ENCODE measurements at regions not wholly inside any gene's neighbourhood (a gene's known extent, or its start where the extent isn't known, plus 50 kb on each side); places are given as distances from the start of the nearest gene placed in this dataset.

DNA sequence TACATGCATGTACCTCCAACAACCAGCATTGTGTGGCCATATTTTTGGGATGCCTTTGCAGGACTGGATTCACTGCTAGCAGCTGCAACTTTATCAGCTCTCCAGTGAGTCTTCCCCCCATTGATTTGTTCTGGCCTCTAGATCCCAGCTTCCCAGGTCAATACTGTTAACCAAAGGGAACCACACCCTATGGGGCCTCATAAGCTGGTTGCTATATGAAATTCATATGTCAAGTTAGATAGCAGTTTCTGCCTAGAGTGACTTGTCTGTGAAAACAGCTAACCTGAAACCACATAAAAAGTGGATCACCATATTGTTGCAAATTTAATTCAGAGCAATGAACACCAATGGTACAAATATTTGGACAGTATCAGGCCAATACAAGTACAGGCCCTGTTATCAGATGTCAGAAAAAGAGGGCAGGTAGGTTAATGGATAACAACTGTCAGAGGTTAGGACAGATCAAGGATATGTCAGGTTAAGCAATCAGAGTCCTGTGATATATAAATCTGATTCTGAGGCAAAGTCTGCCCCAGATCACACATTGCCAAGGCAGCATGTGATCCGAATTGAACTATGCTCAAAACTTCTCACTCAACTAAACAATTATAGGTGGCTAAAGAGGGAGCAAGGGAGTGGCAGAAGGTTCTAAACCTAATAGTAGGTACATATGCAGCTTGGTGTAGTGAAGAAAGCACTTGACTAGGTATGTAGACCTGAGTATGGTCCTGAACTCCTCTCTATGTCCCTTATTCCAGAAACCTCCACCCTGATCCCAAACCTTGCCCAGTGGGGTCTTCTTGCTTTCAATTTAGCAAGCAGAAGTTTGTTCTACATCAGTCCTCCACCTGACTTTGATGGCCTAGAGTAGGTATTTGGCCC lies 94.7 kb upstream of the FOXN2 start:
- WGBS, 2 donors: 27 to 71% methylated on average over 1 of the region's 1 CpG
- DNase-seq: no peak
- TF ChIP-seq, protein P1, sequence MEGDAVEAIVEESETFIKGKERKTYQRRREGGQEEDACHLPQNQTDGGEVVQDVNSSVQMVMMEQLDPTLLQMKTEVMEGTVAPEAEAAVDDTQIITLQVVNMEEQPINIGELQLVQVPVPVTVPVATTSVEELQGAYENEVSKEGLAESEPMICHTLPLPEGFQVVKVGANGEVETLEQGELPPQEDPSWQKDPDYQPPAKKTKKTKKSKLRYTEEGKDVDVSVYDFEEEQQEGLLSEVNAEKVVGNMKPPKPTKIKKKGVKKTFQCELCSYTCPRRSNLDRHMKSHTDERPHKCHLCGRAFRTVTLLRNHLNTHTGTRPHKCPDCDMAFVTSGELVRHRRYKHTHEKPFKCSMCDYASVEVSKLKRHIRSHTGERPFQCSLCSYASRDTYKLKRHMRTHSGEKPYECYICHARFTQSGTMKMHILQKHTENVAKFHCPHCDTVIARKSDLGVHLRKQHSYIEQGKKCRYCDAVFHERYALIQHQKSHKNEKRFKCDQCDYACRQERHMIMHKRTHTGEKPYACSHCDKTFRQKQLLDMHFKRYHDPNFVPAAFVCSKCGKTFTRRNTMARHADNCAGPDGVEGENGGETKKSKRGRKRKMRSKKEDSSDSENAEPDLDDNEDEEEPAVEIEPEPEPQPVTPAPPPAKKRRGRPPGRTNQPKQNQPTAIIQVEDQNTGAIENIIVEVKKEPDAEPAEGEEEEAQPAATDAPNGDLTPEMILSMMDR (IDR thresholded peaks at IDR 0.05): no peak
- Histone ChIP-seq H3K9me3 (no peaks in the 10 kb centered on the region), H3K36me3 (no peaks in the 10 kb centered on the region), H3K4me1 (no peaks in the 10 kb centered on the region), H3K4me3 (no peak overlapping the region), H3K27me3 (no peaks in the 10 kb centered on the region), H3K27ac (no peak overlapping the region)
- intact Hi-C loops (cut with DNase I): no loop called here

DNA sequence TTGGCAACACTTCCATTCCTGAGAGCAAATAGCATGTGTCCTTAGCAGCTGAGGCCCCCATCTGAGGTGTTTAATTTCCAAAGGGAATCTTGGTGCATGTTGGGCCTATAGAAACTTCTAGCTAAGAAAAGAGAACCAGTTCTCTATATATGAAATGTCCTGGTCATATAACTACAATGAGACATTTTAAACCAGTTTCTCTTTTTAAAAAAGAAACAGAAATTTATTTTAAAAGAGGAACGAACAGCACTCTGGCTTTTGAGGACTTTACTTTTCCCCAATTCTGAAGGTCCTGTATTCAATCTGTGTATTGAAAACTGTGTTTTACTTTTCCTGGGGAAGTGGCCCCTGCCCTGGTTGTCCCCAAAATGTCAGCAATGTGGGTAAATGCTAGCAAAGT lies 94.0 kb upstream of the FOXN2 start:
- WGBS, 2 donors: 73 to 87% methylated on average over 1 of the region's 1 CpG
- intact Hi-C loops (cut with DNase I): no loop called here
- no peaks in the 10 kb centered on the region for H3K36me3 ChIP-seq
- no peak for DNase-seq
- no peaks in the 10 kb centered on the region for H3K4me1 ChIP-seq
- TF ChIP-seq POLR2AphosphoS5 (IDR thresholded peaks at IDR 0.05): no peak
- TF ChIP-seq, protein P1 (IDR thresholded peaks at IDR 0.05): no peak
- TF ChIP-seq POLR2A (IDR thresholded peaks at IDR 0.05): no peak
- TF ChIP-seq EP300 (IDR thresholded peaks at IDR 0.05): no peak
- no peaks in the 10 kb centered on the region for H3K9me3 ChIP-seq
- no peaks in the 10 kb centered on the region for H3K27me3 ChIP-seq
- no peak overlapping the region for H3K27ac ChIP-seq
- no peak overlapping the region for H3K4me3 ChIP-seq

DNA sequence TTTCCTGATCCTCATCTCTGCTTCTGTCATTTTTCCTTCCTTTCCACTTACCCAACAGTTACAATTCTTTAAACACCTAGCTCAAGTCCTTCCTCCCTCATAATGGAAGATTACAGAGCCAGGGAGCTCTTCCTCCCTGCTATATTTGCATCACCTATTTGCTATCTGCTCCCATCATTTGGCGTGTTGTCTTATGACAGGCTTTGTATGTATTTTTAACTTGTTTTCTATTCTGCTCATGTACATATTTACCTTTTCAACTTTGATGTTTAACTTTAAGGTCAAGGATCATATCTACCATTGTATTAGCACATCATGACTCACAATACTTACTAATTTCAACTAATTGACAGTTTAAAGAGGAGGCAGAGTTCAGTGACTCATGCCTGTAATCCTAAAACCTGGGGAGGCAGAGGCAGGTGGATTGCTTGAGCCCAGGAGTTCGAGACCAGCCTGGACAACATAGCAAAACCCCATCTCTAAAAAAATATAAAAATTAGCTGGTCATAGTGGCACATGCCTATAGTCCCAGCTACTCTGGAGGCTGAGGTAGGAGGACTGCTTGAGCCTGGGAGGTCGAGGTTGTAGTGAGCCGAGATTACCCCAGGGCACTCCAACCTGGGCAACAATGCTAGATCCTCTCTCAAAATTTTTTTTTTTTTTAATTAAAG lies 92.5 kb upstream of the FOXN2 start:
- H3K36me3 ChIP-seq: no peaks in the 10 kb centered on the region
- no peak for DNase-seq
- H3K27ac ChIP-seq: no peak overlapping the region
- TF ChIP-seq POLR2A (IDR thresholded peaks at IDR 0.05): no peak
- TF ChIP-seq POLR2AphosphoS5 (IDR thresholded peaks at IDR 0.05): no peak
- TF ChIP-seq, protein P1 (IDR thresholded peaks at IDR 0.05): no peak
- TF ChIP-seq EP300 (IDR thresholded peaks at IDR 0.05): no peak
- no peaks in the 10 kb centered on the region for H3K27me3 ChIP-seq
- WGBS, 2 donors: 81 to 86% methylated on average over 4 of the region's 4 CpGs
- intact Hi-C loops (cut with DNase I): no loop called here
- no peaks in the 10 kb centered on the region for H3K4me1 ChIP-seq
- H3K9me3 ChIP-seq: no peaks in the 10 kb centered on the region
- H3K4me3 ChIP-seq: no peak overlapping the region

DNA sequence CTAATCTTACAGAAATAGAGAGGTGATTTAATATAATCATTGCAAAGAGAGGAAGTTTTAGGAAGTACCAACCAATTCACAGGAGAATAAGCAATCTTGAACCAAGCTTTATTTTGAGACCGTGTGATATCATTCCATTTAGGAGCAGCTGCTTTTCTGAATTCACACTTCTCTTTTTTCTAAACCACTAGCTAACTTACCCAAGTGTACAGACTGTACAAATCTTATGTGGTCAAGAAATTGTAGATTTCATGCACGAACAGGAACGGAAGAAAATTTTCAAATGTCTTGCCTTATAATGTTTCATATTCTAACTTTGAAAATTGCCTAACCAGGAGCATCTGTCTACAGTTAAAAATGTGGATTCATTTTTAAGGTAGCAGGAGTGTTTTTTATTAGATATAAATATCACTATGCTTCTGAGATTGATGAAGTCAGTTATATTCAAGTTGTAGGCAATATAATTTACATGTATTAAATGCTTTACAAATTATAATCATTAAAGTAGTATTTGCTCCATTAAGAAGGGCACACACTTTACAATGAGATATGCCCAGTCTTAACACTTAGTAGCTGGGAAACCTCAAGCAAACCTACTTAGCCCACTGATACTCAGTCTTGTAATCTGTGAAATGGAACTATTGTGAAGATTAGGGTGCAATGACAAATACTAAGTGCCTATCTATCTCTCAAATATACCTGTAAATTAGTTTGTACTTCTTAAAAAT lies 86.7 kb upstream of the FOXN2 start:
- H3K27ac ChIP-seq: peak overlapping the region in 2 of 4 donors; percentile 18 to 19

More for the DNA sequence above, 86.7 kb upstream of the FOXN2 start:
- 53 to 79% methylated on average over 3 of the region's 3 CpGs for WGBS, 2 donors
- intact Hi-C loops (cut with DNase I): no loop called here
- no peaks in the 10 kb centered on the region for H3K36me3 ChIP-seq
- DNase-seq: no peak
- TF ChIP-seq, protein P1 (IDR thresholded peaks at IDR 0.05): no peak
- TF ChIP-seq POLR2AphosphoS5 (IDR thresholded peaks at IDR 0.05) (no peak), POLR2A (IDR thresholded peaks at IDR 0.05) (no peak), EP300 (IDR thresholded peaks at IDR 0.05) (no peak)
- no peaks in the 10 kb centered on the region for H3K9me3 ChIP-seq
- no peak overlapping the region for H3K4me3 ChIP-seq
- H3K4me1 ChIP-seq: no peaks in the 10 kb centered on the region
- H3K27me3 ChIP-seq: no peaks in the 10 kb centered on the region

All from sigmoid colon (tissue), 6 donors.